Esophagus muscularis mucosa (tissue), 4 donors: ENCODE measurements at regions not wholly inside any gene's neighbourhood (a gene's known extent, or its start where the extent isn't known, plus 50 kb on each side); places are given as distances from the start of the nearest gene placed in this dataset.

ENCODE experiments used
- CTCF ChIP-seq, 3 experiments: fragments of 200-600 bp in 2 of 3; fragments of 450-650 bp in 1 of 3; sonication (generic) in 2 of 3; IDR thresholded peaks; one replicate each; pipeline ENCODE4 v1.5.1; 2017 to 2019; ENCODE audit warnings: antibody characterized with exemption in 3 of 3, mild to moderate bottlenecking in 2 of 3, moderate library complexity in 1 of 3
- EP300 ChIP-seq: sonication (generic); formaldehyde crosslinking; IDR thresholded peaks from one replicate; pipeline ENCODE4 v1.6.1; 2017; ENCODE audit warnings: antibody characterized with exemption
- POLR2A ChIP-seq: fragments of 450-650 bp; IDR thresholded peaks from one replicate; pipeline ENCODE4 v1.6.1; 2017; ENCODE audit warnings: antibody characterized with exemption, moderate library complexity, mild to moderate bottlenecking, low read depth

- TF ChIP-seq CTCF (IDR thresholded peaks at IDR 0.05): no peak
- TF ChIP-seq POLR2A: no peak
- no peak for TF ChIP-seq EP300
Measured at GRCh38 chr7:21192657-21193056, 235.2 kb upstream of the SP4 start.
